ENCODE measurements at regions not wholly inside any gene's neighbourhood (a gene's known extent, or its start where the extent isn't known, plus 50 kb on each side); places are given as distances from the start of the nearest gene placed in this dataset.

DNA sequence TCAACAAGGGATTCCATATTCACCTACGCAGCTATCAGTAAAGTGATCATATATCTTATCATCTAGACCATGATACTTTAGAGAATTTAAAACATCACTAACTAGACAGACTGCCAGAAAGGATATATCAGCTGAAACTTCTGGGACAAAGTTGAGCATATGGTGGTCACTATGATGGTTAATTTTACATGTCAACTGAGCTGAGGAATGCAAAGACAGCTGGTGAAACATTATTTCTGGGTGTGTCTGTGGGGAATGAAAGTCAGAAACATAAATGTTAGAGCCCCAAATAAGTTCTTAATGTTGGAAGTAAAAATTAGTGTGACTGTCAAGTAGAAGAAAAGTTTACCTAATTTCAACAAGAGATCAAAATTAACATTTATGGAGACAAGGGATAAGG is 440.0 kb upstream of the IRAK1BP1 start:
- TF ChIP-seq CTCF (IDR thresholded peaks at IDR 0.05; ENCODE audit: borderline replicate concordance, extremely low read depth, low read length, poor library complexity, severe bottlenecking) (no peak), EZH2 (IDR thresholded peaks at IDR 0.05; ENCODE audit: borderline replicate concordance, low read depth, low read length, severe bottlenecking) (no peak)

All from DND-41 (cell line).